Left lobe of liver (tissue), 2 donors: ENCODE measurements at regions not wholly inside any gene's neighbourhood (a gene's known extent, or its start where the extent isn't known, plus 50 kb on each side); places are given as distances from the start of the nearest gene placed in this dataset.

Experiments used
- ATAC-seq: fragments of 200-7000 bp; cut with Tn5 transposase; one replicate; pipeline ENCODE4 v1.9.1; 2020; ENCODE audit warnings: mild to moderate bottlenecking, moderate library complexity
- DNase-seq: peaks from one replicate; pipeline ENCODE4 v3.0.0-alpha.2; 2020; ENCODE audit warnings: low spot score
- donor health status: DM: no; HTN: no; CAD: no; lungs with moderate emphysema.
- donor health status: DM: no; HTN: yes; CAD: no.

DNA sequence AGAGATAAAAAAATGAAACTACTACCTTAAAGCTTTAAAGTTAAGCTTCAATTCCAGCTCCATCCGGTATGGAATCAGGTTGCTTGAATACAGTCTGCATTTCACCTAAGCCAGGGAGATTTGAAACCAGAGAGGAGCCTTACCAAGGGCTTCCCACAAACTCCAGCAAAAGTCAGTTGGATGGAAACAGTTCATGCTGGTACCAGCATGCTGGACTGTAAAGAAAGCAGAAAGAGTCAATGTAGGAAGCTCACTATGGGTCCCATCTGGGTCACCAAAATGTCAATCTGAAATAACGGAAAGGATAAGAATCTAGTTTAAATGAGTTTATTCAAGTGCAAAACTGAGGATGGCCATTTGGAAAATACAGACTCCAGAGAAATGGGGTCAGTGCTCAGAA is 65.3 kb downstream of the CDO1 start:
- no peak for DNase-seq
- no peak for ATAC-seq

DNA sequence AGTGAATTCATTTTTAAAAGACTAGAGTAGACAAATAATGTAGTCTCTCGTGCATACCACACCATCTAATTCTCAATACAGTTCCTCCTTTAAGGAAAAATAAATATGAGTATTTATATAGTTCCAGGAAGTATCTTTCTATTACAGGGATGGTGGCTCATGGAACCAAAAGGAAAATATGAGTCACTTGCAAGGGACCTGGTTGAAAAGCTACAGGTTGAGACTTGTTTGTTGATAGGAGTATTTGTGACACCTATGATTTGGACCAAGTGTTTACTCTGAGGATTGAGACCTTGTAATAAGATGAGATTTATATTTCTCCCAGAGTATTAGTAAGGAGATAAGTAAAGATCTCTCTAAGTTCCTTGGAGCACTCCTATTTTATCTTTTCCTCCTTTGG is 67.4 kb downstream of the CDO1 start:
- DNase-seq (no peak), ATAC-seq (no peak)

GRCh38 chr5:115739245-115739644 is 77.2 kb downstream of the CDO1 start:
- peak; percentile 51 for DNase-seq
- peak; percentile 51 for ATAC-seq

- ATAC-seq = peak; percentile 87
- peak; percentile 49 for DNase-seq
Observed at GRCh38 chr5:115738830-115739229, 77.6 kb downstream of the CDO1 start.

DNA sequence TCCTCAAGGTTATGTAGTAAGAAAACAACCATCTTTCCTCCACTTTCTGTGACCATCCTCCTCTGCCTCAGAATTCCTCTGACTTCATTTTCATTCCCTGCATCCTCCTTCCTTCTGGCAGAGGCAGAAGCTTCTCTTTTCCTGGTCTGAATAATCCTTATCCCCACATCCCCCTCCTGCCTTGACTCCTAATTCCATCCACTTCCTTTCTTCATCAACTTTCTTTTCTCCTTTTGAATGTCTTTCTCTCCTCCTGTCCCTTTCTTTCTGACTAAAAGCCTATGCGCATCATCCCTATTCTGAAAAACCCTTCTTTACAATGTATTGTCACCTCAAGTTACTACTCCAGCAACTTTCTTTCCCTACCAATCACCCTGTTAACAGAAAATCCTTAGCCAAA is 79.0 kb downstream of the CDO1 start:
- no peak for DNase-seq
- ATAC-seq = no peak

GRCh38 chr5:115736690-115737005 is 79.8 kb downstream of the CDO1 start:
- ATAC-seq = no peak
- DNase-seq = no peak

- ATAC-seq (no peak), DNase-seq (no peak)
Observed at GRCh38 chr5:115736004-115736689, 80.3 kb downstream of the CDO1 start.

DNA sequence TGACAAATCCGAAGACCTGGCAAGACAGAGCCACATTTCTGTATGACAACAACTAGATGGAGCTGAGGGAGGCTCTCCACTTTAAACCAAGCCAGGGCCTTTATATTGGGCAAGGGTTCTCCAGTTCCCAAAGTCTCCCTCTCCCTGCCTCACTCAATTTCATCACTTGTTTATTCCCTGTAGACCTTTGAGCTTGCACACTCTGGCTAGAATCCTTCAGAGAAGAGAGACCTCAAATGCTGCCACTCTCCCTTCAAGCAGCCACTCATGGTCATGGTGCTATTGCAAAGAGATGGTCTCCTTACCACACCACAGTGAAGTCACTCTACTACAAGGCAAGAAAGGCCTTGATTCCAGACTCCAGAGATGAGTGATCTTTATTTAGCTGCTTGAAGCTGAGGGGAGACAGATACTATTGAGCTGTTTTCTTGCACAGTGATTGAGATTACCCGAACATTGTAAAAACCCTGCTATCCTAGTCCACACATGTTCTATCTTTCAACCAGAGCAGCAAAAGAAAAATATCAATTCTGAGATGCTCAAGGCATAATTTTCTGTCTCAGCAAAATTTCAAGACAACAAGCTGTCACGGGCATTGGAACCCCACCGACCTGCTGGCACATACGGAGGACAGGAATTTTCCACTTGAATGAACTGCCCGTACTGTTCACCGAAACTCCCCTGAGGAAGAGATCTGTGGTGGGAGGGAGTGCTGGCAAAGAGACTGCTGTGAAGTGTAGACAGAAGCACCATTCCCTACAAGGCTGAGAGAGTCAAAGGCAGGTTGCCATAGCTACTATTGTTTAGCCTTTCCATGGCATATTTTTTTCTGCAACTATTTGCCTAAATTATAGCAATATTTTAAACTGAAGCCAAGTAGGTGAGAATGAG is 81.1 kb downstream of the CDO1 start:
- ATAC-seq (peak; percentile 62), DNase-seq (peak; percentile 51)

- no peak for ATAC-seq
Observed at GRCh38 chr5:115733607-115734006, 82.9 kb downstream of the CDO1 start.

GRCh38 chr5:115732026-115732425 is 84.4 kb downstream of the CDO1 start:
- DNase-seq (no peak), ATAC-seq (peak; percentile 70)

More at GRCh38 chr5:115733607-115734006, 82.9 kb downstream of the CDO1 start:
- DNase-seq = no peak

GRCh38 chr5:115725522-115725921 is 90.9 kb downstream of the CDO1 start:
- DNase-seq = no peak
- ATAC-seq = no peak

- peak; percentile 82 for ATAC-seq
- DNase-seq = no peak
Observed at GRCh38 chr5:115723220-115723619, 93.2 kb downstream of the CDO1 start.

DNA sequence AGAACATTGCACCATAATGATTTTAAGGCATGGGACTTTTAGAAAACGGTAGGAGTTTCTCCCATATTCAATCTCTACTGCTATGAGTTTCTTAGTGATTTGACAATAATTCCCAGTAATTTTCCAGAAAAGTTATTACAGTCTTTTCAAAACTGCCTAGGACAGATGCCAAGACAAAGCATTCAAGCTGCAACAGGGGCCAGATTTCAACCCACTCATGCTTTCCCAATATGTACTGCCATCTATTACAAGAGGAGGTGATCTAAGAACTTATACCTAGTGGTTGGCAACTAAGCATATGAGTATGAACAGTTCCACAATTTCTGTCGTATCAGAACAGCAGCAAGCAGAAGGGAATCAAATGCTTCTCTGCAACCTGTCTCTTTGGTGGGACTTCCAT is 95.1 kb upstream of the TMED7 start:
- ATAC-seq (peak; percentile 60), DNase-seq (no peak)

DNA sequence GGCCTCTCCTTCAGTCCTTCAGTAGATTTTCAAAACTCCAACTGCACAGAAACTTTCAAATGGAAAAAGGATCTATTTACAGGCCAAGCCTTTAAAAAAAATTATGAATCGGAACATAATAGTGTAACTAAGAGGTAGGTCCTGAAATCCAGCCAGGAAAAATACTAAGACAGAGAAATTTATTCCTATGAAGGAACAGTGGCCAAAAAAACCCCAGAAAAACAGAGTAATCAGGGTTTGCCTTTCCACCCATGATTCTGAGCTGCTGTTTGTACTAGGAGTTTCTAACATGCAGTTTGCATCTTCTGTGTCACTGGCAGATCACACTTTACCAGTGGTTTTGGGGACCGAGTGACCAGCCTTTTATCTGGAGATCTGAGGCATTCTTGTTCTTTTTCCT is 93.1 kb upstream of the TMED7 start:
- ATAC-seq (no peak), DNase-seq (no peak)

DNA sequence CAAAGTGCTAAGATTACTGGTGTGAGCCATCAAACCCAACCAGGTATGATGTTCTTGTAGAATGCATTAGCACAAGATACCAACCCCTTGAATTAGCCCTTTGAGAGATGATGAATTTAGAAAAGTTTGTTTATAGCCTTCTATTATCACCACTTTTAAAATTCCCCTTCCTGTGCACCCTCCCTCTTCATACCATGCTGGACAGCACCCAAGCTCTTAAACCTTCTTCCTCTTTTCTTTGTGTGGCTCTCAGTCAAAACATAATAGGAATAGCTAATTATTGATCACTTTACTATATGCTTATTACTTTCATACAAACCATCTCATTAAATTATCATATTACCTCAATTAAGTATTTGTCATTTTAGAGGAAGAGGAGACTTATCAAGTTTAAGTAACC is 87.6 kb upstream of the TMED7 start:
- no peak for DNase-seq
- ATAC-seq = no peak

DNA sequence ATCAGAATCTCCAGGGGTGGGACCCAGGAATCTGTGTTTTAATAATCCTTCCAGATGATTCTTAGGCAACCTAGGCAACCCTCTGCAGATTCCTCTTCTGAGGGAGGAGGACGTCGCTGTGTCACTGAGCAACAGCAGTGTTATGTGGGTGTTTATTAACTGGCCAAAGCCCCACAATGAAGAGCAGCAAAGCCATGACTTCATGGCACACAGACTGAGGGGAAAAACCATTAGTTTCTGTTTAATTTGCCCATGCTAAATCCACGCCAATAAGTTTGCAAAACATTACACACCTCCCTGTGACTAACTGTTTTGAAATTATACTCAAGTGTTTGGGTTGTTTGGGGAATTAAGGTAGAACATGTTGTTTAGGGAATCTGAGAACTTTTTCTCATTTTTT is 83.7 kb upstream of the TMED7 start:
- peak; percentile 82 for ATAC-seq
- peak; percentile 64 for DNase-seq

GRCh38 chr5:115708819-115709477 is 83.1 kb upstream of the TMED7 start:
- ATAC-seq (peak; percentile 82), DNase-seq (peak; percentile 88)

GRCh38 chr5:115703514-115703913 is 77.7 kb upstream of the TMED7 start:
- DNase-seq = no peak
- no peak for ATAC-seq

GRCh38 chr5:115702025-115702424 is 76.2 kb upstream of the TMED7 start:
- no peak for ATAC-seq
- DNase-seq = no peak

- DNase-seq = no peak
- ATAC-seq = peak; percentile 66
Observed at GRCh38 chr5:115699967-115700366, 74.1 kb upstream of the TMED7 start.

DNA sequence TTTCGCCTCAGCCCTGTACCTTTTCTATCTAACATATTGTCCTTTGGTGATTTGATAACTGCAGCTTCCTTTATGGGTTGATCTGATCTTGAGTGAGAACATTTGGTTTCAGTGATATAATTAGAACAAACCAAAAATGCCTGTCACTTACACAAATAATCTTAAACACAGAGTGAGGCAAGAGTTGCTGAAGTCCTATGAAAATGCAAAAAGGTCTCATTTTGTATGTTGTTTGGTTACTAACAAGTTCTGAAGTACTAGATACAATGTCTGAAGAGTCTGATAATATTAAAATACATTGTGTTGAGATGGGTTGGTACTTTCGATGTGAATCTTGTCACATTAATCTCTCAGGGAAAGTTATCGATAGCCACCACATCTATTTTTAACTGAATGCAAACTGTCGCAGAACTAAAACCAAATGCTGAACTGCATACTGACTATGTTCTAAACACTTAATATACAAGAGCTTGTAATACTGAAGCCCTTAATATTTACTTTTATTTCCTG is 70.4 kb upstream of the TMED7 start:
- no peak for DNase-seq
- ATAC-seq = no peak
